Erythroblast (primary cell): ENCODE measurements at regions not wholly inside any gene's neighbourhood (a gene's known extent, or its start where the extent isn't known, plus 50 kb on each side); places are given as distances from the start of the nearest gene placed in this dataset.

Source experiments
- GATA1 ChIP-seq: IDR thresholded peaks from 2 replicates; pipeline ENCODE4 v1.6.1; 2011; ENCODE audit warnings: low read depth, mild to moderate bottlenecking, control low read depth, low read length, moderate library complexity
- POLR2A ChIP-seq: IDR thresholded peaks from 2 replicates; pipeline ENCODE4 v1.6.1; 2011; ENCODE audit warnings: mild to moderate bottlenecking, low read length

DNA sequence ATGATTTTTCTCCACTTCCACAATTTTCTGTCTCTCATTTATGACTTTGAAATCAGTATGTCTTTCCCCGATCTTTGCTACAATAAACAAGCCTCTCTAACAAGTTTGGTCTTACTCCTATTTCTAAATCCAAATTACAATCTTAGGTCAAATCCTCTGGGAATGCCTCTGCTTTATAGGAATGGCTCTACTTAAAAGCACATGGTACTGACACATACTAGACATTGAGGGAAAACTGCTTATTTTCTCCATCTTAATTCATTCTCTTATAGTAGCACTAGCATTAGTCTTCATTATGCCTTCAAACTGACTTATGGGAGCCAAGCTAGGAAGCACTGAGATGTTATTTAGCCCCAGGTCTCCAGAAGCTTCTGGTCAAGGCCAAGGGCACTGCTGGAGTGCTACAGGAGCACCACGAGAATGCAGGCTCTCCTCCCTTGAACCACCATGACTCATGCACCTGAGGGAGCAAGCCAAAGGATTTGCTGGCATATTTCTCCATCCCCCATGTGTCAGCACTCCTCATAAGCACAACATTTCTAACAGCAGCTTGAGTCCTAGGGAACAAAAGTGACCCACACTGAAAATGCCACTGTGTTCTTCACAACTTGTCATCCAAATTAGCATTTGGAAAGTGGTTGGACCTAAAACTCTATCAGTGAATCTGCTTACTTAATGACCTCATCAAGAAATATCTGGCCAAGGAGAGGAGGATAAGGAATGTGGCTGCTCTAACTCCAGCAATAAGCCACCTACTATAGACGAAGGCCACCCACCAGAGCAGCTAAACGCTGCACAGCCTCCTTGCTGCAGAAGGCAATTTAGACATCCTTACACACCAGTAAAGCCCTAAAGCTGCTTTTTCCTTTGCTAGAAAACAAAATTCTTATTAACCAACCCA, 156.8 kb upstream of the KCNQ5 start:
- TF ChIP-seq POLR2A (no peak), GATA1 (no peak)
